Gastroesophageal sphincter (tissue), 4 donors: ENCODE measurements at regions not wholly inside any gene's neighbourhood (a gene's known extent, or its start where the extent isn't known, plus 50 kb on each side); places are given as distances from the start of the nearest gene placed in this dataset.

ENCODE experiments used
- ATAC-seq: fragments of 150-250 bp; one replicate; pipeline ENCODE4 v1.9.1; 2016; ENCODE audit warnings: mild to moderate bottlenecking, moderate library complexity
- H3K27ac ChIP-seq, 4 donors: fragments of 200-600 bp; sonication (generic) in 3 of 4; 1 replicate in 3 of 4; 2 replicates in 1 of 4; pipeline ENCODE4 v1.5.1; 2016 to 2019
- H3K27me3 ChIP-seq: fragments of 200-600 bp; sonication (generic); one replicate; pipeline ENCODE4 v1.5.1; 2019
- H3K36me3 ChIP-seq, 2 donors: fragments of 200-600 bp; sonication (generic); one replicate each; pipeline ENCODE4 v1.5.1; 2019; ENCODE audit warnings: control low read depth in 1 of 2
- H3K4me1 ChIP-seq, 3 donors: fragments of 200-600 bp; sonication (generic); 1 replicate in 2 of 3; 2 replicates in 1 of 3; pipeline ENCODE4 v1.5.1; 2016 to 2019; ENCODE audit warnings: control low read depth in 2 of 3
- H3K4me3 ChIP-seq, 2 donors: fragments of 200-600 bp; sonication (generic); one replicate each; pipeline ENCODE4 v1.5.1; 2019; ENCODE audit warnings: mild to moderate bottlenecking in 1 of 2, moderate library complexity in 1 of 2
- H3K9me3 ChIP-seq, 3 donors: fragments of 200-600 bp; sonication (generic); one replicate each; pipeline ENCODE4 v1.5.1; 2017 to 2019; ENCODE audit warnings: control low read depth in 2 of 3
- CTCF ChIP-seq, 4 experiments: fragments of 200-600 bp in 2 of 4; fragments of 450-650 bp in 2 of 4; sonication (generic) in 1 of 4; IDR thresholded peaks; one replicate each; pipeline ENCODE4 v1.5.1; 2017 to 2019; ENCODE audit warnings: antibody characterized with exemption in 4 of 4, mild to moderate bottlenecking in 2 of 4, moderate library complexity in 2 of 4
- EP300 ChIP-seq: sonication (generic); formaldehyde crosslinking; IDR thresholded peaks from one replicate; pipeline ENCODE4 v1.6.1; 2017; ENCODE audit warnings: antibody characterized with exemption, mild to moderate bottlenecking
- POLR2A ChIP-seq, 2 donors: fragments of 450-650 bp; IDR thresholded peaks; one replicate each; pipeline ENCODE4 v1.6.1; 2017; ENCODE audit warnings: antibody characterized with exemption in 2 of 2, mild to moderate bottlenecking in 2 of 2, moderate library complexity in 1 of 2
- POLR2AphosphoS5 ChIP-seq: sonication (generic); formaldehyde crosslinking; IDR thresholded peaks from one replicate; pipeline ENCODE4 v1.6.1; 2017; ENCODE audit warnings: antibody characterized with exemption
- WGBS, 2 donors: methylation state at CpG; one replicate each; pipeline ENCODE4 v1.1.5; 2018; ENCODE audit warnings: low coverage in 1 of 2; 5-methylcytosine and 5-hydroxymethylcytosine counted together

- Histone ChIP-seq H3K36me3 (no peaks in the 10 kb centered on the region), H3K4me1 (no peaks in the 10 kb centered on the region), H3K9me3 (no peaks in the 10 kb centered on the region), H3K4me3 (no peak overlapping the region), H3K27me3 (no peaks in the 10 kb centered on the region), H3K27ac (no peak overlapping the region)
- ATAC-seq: no peak
- WGBS, 2 donors: 100% methylated on average over 1 of the region's 3 CpGs; no CpG with 5 or more reads in 1 of the 2 donors
- TF ChIP-seq CTCF (IDR thresholded peaks at IDR 0.05) (no peak), POLR2AphosphoS5 (no peak), POLR2A (IDR thresholded peaks at IDR 0.05) (no peak), EP300 (no peak)
Measured at GRCh38 chr6:22380236-22380635, 83.4 kb upstream of the PRL start.

GRCh38 chr6:22381845-22382544 is 85.2 kb upstream of the PRL start:
- no peak for ATAC-seq
- H3K27ac ChIP-seq: no peak overlapping the region
- H3K4me3 ChIP-seq: no peak overlapping the region
- H3K4me1 ChIP-seq: no peaks in the 10 kb centered on the region
- no peaks in the 10 kb centered on the region for H3K36me3 ChIP-seq
- H3K27me3 ChIP-seq: no peaks in the 10 kb centered on the region
- TF ChIP-seq POLR2AphosphoS5: no peak
- no peak for TF ChIP-seq EP300
- no peak for TF ChIP-seq CTCF (IDR thresholded peaks at IDR 0.05)
- TF ChIP-seq POLR2A (IDR thresholded peaks at IDR 0.05): no peak
- WGBS, 2 donors: 66 to 80% methylated on average over 6 to 8 of the region's 9 CpGs
- no peaks in the 10 kb centered on the region for H3K9me3 ChIP-seq

- WGBS, 2 donors: 80 to 85% methylated on average over 3 to 5 of the region's 6 CpGs
- H3K4me1 ChIP-seq: no peaks in the 10 kb centered on the region
- TF ChIP-seq EP300: no peak
- no peak for TF ChIP-seq POLR2A (IDR thresholded peaks at IDR 0.05)
- TF ChIP-seq POLR2AphosphoS5: no peak
- TF ChIP-seq CTCF (IDR thresholded peaks at IDR 0.05): no peak
- H3K9me3 ChIP-seq: no peaks in the 10 kb centered on the region
- no peak overlapping the region for H3K27ac ChIP-seq
- no peaks in the 10 kb centered on the region for H3K36me3 ChIP-seq
- no peaks in the 10 kb centered on the region for H3K27me3 ChIP-seq
- ATAC-seq: no peak
- H3K4me3 ChIP-seq: no peak overlapping the region
Measured at GRCh38 chr6:22383016-22383415, 86.2 kb upstream of the PRL start.

- TF ChIP-seq CTCF (IDR thresholded peaks at IDR 0.05) (no peak), POLR2A (IDR thresholded peaks at IDR 0.05) (no peak), EP300 (no peak), POLR2AphosphoS5 (no peak)
- H3K4me1 ChIP-seq: no peaks in the 10 kb centered on the region
- no peaks in the 10 kb centered on the region for H3K36me3 ChIP-seq
- no peaks in the 10 kb centered on the region for H3K9me3 ChIP-seq
- ATAC-seq: no peak
- no peak overlapping the region for H3K4me3 ChIP-seq
- H3K27me3 ChIP-seq: no peaks in the 10 kb centered on the region
- 92 to 100% methylated on average over 5 to 8 of the region's 8 CpGs for WGBS, 2 donors
- H3K27ac ChIP-seq: no peak overlapping the region
Measured at GRCh38 chr6:22392711-22393110, 95.9 kb upstream of the PRL start.

- no peak for ATAC-seq
- 76 to 95% methylated on average over 2 of the region's 2 CpGs for WGBS, 2 donors
- Histone ChIP-seq H3K9me3 (no peaks in the 10 kb centered on the region), H3K27ac (no peak overlapping the region), H3K4me1 (no peaks in the 10 kb centered on the region), H3K4me3 (no peak overlapping the region), H3K27me3 (no peaks in the 10 kb centered on the region), H3K36me3 (no peaks in the 10 kb centered on the region)
- no peak for TF ChIP-seq POLR2AphosphoS5
- TF ChIP-seq EP300: no peak
- TF ChIP-seq CTCF (IDR thresholded peaks at IDR 0.05): no peak
- no peak for TF ChIP-seq POLR2A (IDR thresholded peaks at IDR 0.05)
Measured at GRCh38 chr6:22394691-22395090, 97.9 kb upstream of the PRL start.
